GM23338 (cell line): ENCODE measurements at regions not wholly inside any gene's neighbourhood (a gene's known extent, or its start where the extent isn't known, plus 50 kb on each side); places are given as distances from the start of the nearest gene placed in this dataset.

Source experiments
- CTCF ChIP-seq, 2 experiments: fragments of 200-600 bp in 1 of 2; sonication (generic) in 1 of 2; conservative IDR thresholded peaks; 2 replicates each; pipeline versions ENCODE4 v1.5.1 to v1.6.1; 2016 to 2017; ENCODE audit warnings: antibody characterized with exemption in 2 of 2, low read depth in 2 of 2, mild to moderate bottlenecking in 2 of 2, moderate library complexity in 1 of 2
- EZH2phosphoT487 ChIP-seq: fragments of 200-600 bp; sonication (generic); IDR thresholded peaks from one replicate; pipeline ENCODE4 v1.8.1; 2018; ENCODE audit warnings: antibody characterized with exemption; ENCODE audit not compliant: unreplicated experiment
- REST ChIP-seq: IDR thresholded peaks from one replicate; pipeline ENCODE4 v1.6.1; 2018; ENCODE audit warnings: antibody characterized with exemption; ENCODE audit not compliant: unreplicated experiment

GRCh38 chrX:16005917-16006316 is 117.4 kb upstream of the GRPR start:
- TF ChIP-seq CTCF (conservative IDR thresholded peaks at IDR 0.05; ENCODE audit: low read depth in 2 of 2) (no peak), EZH2phosphoT487 (no peak), REST (no peak)
